Endothelial cell of umbilical vein (primary cell): ENCODE measurements at regions not wholly inside any gene's neighbourhood (a gene's known extent, or its start where the extent isn't known, plus 50 kb on each side); places are given as distances from the start of the nearest gene placed in this dataset.

Source experiments
- CTCF ChIP-seq, 2 donors: IDR thresholded peaks; 1 replicate in 1 of 2; 2 replicates in 1 of 2; pipeline ENCODE4 v1.5.1; 2011; ENCODE audit warnings: low read length in 2 of 2, mild to moderate bottlenecking in 2 of 2, moderate library complexity in 2 of 2, control low read depth in 1 of 2, inconsistent platforms in 1 of 2, low read depth in 1 of 2; ENCODE audit not compliant: insufficient read depth in 1 of 2; ENCODE audit errors: extremely low read depth in 1 of 2
- EZH2 ChIP-seq: IDR thresholded peaks from 2 replicates; pipeline ENCODE4 v1.6.1; 2012; ENCODE audit warnings: borderline replicate concordance, low read depth, mild to moderate bottlenecking, moderate library complexity, low read length, inconsistent platforms; ENCODE audit not compliant: severe bottlenecking
- FOS ChIP-seq: IDR thresholded peaks from 2 replicates; pipeline ENCODE4 v1.6.1; 2011; ENCODE audit warnings: mild to moderate bottlenecking, low read length, moderate library complexity, borderline replicate concordance; ENCODE audit not compliant: insufficient read depth
- JUN ChIP-seq: IDR thresholded peaks from 2 replicates; pipeline ENCODE4 v1.6.1; 2011; ENCODE audit warnings: borderline replicate concordance, low read depth; ENCODE audit not compliant: insufficient read length, insufficient read depth
- MAX ChIP-seq: IDR thresholded peaks from 2 replicates; pipeline ENCODE4 v1.6.1; 2011; ENCODE audit not compliant: insufficient read depth, insufficient read length
- MYC ChIP-seq: IDR thresholded peaks from one replicate; pipeline ENCODE4 v1.6.1; 2011; ENCODE audit warnings: mild to moderate bottlenecking, low read depth, low read length
- POLR2A ChIP-seq: IDR thresholded peaks from 2 replicates; pipeline ENCODE4 v1.6.1; 2012; ENCODE audit warnings: low read depth, mild to moderate bottlenecking, control low read depth, low read length
- POLR2AphosphoS5 ChIP-seq: IDR thresholded peaks from 2 replicates; pipeline ENCODE4 v1.6.1; 2012; ENCODE audit warnings: low read depth, mild to moderate bottlenecking, control low read depth, low read length, moderate library complexity; ENCODE audit not compliant: insufficient read depth

GRCh38 chr3:191727338-191727737 is 266.4 kb downstream of the PYDC2 start:
- no peak for TF ChIP-seq FOS
- no peak for TF ChIP-seq CTCF (IDR thresholded peaks at IDR 0.05; ENCODE audit: extremely low read depth in 1 of 2, insufficient read depth in 1 of 2, low read depth in 1 of 2, low read length in 2 of 2)
- TF ChIP-seq EZH2 = no peak
- no peak for TF ChIP-seq POLR2AphosphoS5
- TF ChIP-seq JUN = no peak
- no peak for TF ChIP-seq POLR2A
- no peak for TF ChIP-seq MYC
- TF ChIP-seq MAX = no peak
